ENCODE measurements at regions not wholly inside any gene's neighbourhood (a gene's known extent, or its start where the extent isn't known, plus 50 kb on each side); places are given as distances from the start of the nearest gene placed in this dataset.

- ChIA-PET CTCF (interaction anchor here (0.6 kb wide), 1 partner anchor 57 kb away, joined by 3 read pairs; no protein-coding TSS in a partner anchor), POLR2A (interaction anchor here (0.6 kb wide), 1 partner anchor 54 kb away, joined by 3 read pairs; no protein-coding TSS in a partner anchor)
- Mint-ChIP-seq H3K36me3 (ENCODE audit: insufficient read depth, unreplicated experiment) (no peaks in the 10 kb centered on the region), H3K4me3 (ENCODE audit: unreplicated experiment) (no peak overlapping the region), H3K9me3 (ENCODE audit: unreplicated experiment) (peaks cover 23% of the 10 kb centered on the region), H3K27ac (ENCODE audit: low read depth, unreplicated experiment) (no peak overlapping the region), H3K4me1 (ENCODE audit: insufficient read depth, unreplicated experiment) (no peaks in the 10 kb centered on the region), H3K27me3 (ENCODE audit: insufficient read depth, unreplicated experiment) (no peaks in the 10 kb centered on the region)
- no peak for DNase-seq (ENCODE audit: unreplicated experiment)
- intact Hi-C loops (cut with micrococcal nuclease): no loop called here
- no peak for TF ChIP-seq CTCF (IDR thresholded peaks at IDR 0.05; ENCODE audit: unreplicated experiment)
- BruUV-seq (replicated peaks): no TSS peak
Observed at GRCh38 chr7:92889081-92889480, 52.7 kb upstream of the CDK6 start.

Measured in MCF 10A (cell line).